ENCODE measurements at regions not wholly inside any gene's neighbourhood (a gene's known extent, or its start where the extent isn't known, plus 50 kb on each side); places are given as distances from the start of the nearest gene placed in this dataset.

- Mint-ChIP-seq H3K27ac (no peak overlapping the region), H3K4me1 (peaks cover 3% of the 10 kb centered on the region), H3K27me3 (ENCODE audit: insufficient read depth) (no peaks in the 10 kb centered on the region), H3K36me3 (ENCODE audit: low read depth) (no peaks in the 10 kb centered on the region), H3K4me3 (no peak overlapping the region), H3K9me3 (peaks cover 25% of the 10 kb centered on the region)
- no peak for TF ChIP-seq CTCF (conservative IDR thresholded peaks at IDR 0.05)
- no peaks in the 10 kb centered on the region for H3K4me1 ChIP-seq (ENCODE audit: control insufficient read depth, insufficient read depth, low read length)
- H3K36me3 ChIP-seq (ENCODE audit: control insufficient read depth, insufficient read depth, low read length): no peaks in the 10 kb centered on the region
- no peaks in the 10 kb centered on the region for H3K9me3 ChIP-seq (ENCODE audit: control insufficient read depth, low read length)
- H3K27me3 ChIP-seq (ENCODE audit: control insufficient read depth, insufficient read depth, low read length, poor library complexity, severe bottlenecking): no peaks in the 10 kb centered on the region
- no peak overlapping the region for H3K4me3 ChIP-seq (ENCODE audit: low read length)
- no peak overlapping the region for H3K9ac ChIP-seq (ENCODE audit: extremely low read depth, low read length, poor library complexity, severe bottlenecking)
- H3K27ac ChIP-seq (ENCODE audit: low read depth, low read length): no peak overlapping the region
- DNase-seq: no peak
- 0% methylated on average over 1 of the region's 2 CpGs; no CpG with 5 or more reads in 1 of the 2 experiments for WGBS, 2 experiments (ENCODE audit: insufficient coverage in 1 of 2, insufficient read length in 1 of 2)
These were observed 74.0 kb upstream of the FAM47B start for GRCh38 chrX:34868633-34869032.

GRCh38 chrX:34873500-34874225 lies 68.9 kb upstream of the FAM47B start:
- 87 to 100% methylated on average over 1 to 3 of the region's 3 CpGs for WGBS, 2 experiments (ENCODE audit: insufficient coverage in 1 of 2, insufficient read length in 1 of 2)
- H3K27me3 ChIP-seq (ENCODE audit: control insufficient read depth, insufficient read depth, low read length, poor library complexity, severe bottlenecking): no peaks in the 10 kb centered on the region
- no peaks in the 10 kb centered on the region for H3K9me3 ChIP-seq (ENCODE audit: control insufficient read depth, low read length)
- H3K36me3 ChIP-seq (ENCODE audit: control insufficient read depth, insufficient read depth, low read length): no peaks in the 10 kb centered on the region
- Mint-ChIP-seq H3K4me1 (peaks cover 3% of the 10 kb centered on the region), H3K36me3 (ENCODE audit: low read depth) (no peaks in the 10 kb centered on the region), H3K9me3 (peaks cover 23% of the 10 kb centered on the region), H3K4me3 (no peak overlapping the region), H3K27me3 (ENCODE audit: insufficient read depth) (no peaks in the 10 kb centered on the region), H3K27ac (no peak overlapping the region)
- no peak overlapping the region for H3K9ac ChIP-seq (ENCODE audit: extremely low read depth, low read length, poor library complexity, severe bottlenecking)
- H3K27ac ChIP-seq (ENCODE audit: low read depth, low read length): no peak overlapping the region
- no peak for DNase-seq
- TF ChIP-seq CTCF (conservative IDR thresholded peaks at IDR 0.05): no peak
- H3K4me1 ChIP-seq (ENCODE audit: control insufficient read depth, insufficient read depth, low read length): no peaks in the 10 kb centered on the region
- H3K4me3 ChIP-seq (ENCODE audit: low read length): no peak overlapping the region

- no peak overlapping the region for H3K9ac ChIP-seq (ENCODE audit: extremely low read depth, low read length, poor library complexity, severe bottlenecking)
- H3K27ac Mint-ChIP-seq: no peak overlapping the region
- H3K27me3 Mint-ChIP-seq (ENCODE audit: insufficient read depth): no peaks in the 10 kb centered on the region
- H3K4me3 Mint-ChIP-seq: no peak overlapping the region
- H3K27ac ChIP-seq (ENCODE audit: low read depth, low read length): no peak overlapping the region
- H3K27me3 ChIP-seq (ENCODE audit: control insufficient read depth, insufficient read depth, low read length, poor library complexity, severe bottlenecking): no peaks in the 10 kb centered on the region
- no peak overlapping the region for H3K4me3 ChIP-seq (ENCODE audit: low read length)
- no peaks in the 10 kb centered on the region for H3K36me3 Mint-ChIP-seq (ENCODE audit: low read depth)
- no peaks in the 10 kb centered on the region for H3K4me1 ChIP-seq (ENCODE audit: control insufficient read depth, insufficient read depth, low read length)
- DNase-seq: no peak
- no peaks in the 10 kb centered on the region for H3K36me3 ChIP-seq (ENCODE audit: control insufficient read depth, insufficient read depth, low read length)
- WGBS, 2 experiments (ENCODE audit: insufficient coverage in 1 of 2, insufficient read length in 1 of 2): 100% methylated on average over 2 of the region's 4 CpGs; no CpG with 5 or more reads in 1 of the 2 experiments
- no peak for TF ChIP-seq CTCF (conservative IDR thresholded peaks at IDR 0.05)
- H3K9me3 ChIP-seq (ENCODE audit: control insufficient read depth, low read length): no peaks in the 10 kb centered on the region
- H3K9me3 Mint-ChIP-seq: peaks cover 23% of the 10 kb centered on the region
- no peaks in the 10 kb centered on the region for H3K4me1 Mint-ChIP-seq
These were observed 67.8 kb upstream of the FAM47B start for GRCh38 chrX:34874763-34875162.
